ENCODE measurements at regions not wholly inside any gene's neighbourhood (a gene's known extent, or its start where the extent isn't known, plus 50 kb on each side); places are given as distances from the start of the nearest gene placed in this dataset.

GRCh38 chr4:71272976-71273375 is 65.8 kb upstream of the SLC4A4 start:
- intact Hi-C loops (cut with micrococcal nuclease) = no loop called here
- ATAC-seq (ENCODE audit: low read depth) (no peak), DNase-seq (no peak)
- no peaks in the 10 kb centered on the region for H3K36me3 Mint-ChIP-seq (ENCODE audit: low read depth)
- ChIA-PET POLR2A (no interaction called here), CTCF (no interaction called here)
- H3K27ac Mint-ChIP-seq = no peak overlapping the region
- peaks cover 14% of the 10 kb centered on the region for H3K4me1 Mint-ChIP-seq
- H3K9me3 Mint-ChIP-seq = no peaks in the 10 kb centered on the region
- no peak for TF ChIP-seq CTCF (IDR thresholded peaks at IDR 0.05)
- H3K27me3 Mint-ChIP-seq = peaks cover 4% of the 10 kb centered on the region
- H3K4me3 Mint-ChIP-seq = no peak overlapping the region

- Mint-ChIP-seq H3K9me3 (no peaks in the 10 kb centered on the region), H3K4me1 (peaks cover 14% of the 10 kb centered on the region), H3K4me3 (no peak overlapping the region), H3K36me3 (ENCODE audit: low read depth) (no peaks in the 10 kb centered on the region), H3K27me3 (peaks cover 6% of the 10 kb centered on the region), H3K27ac (no peak overlapping the region)
- POLR2A ChIA-PET = no interaction called here
- DNase-seq (no peak), ATAC-seq (ENCODE audit: low read depth) (no peak)
- CTCF ChIA-PET = no interaction called here
- intact Hi-C loops (cut with micrococcal nuclease) = no loop called here
- TF ChIP-seq CTCF (IDR thresholded peaks at IDR 0.05) = no peak
Observed at GRCh38 chr4:71275004-71275403, 63.8 kb upstream of the SLC4A4 start.

- ChIA-PET CTCF (no interaction called here), POLR2A (no interaction called here)
- no peaks in the 10 kb centered on the region for H3K36me3 Mint-ChIP-seq (ENCODE audit: low read depth)
- H3K27me3 Mint-ChIP-seq = peaks cover 7% of the 10 kb centered on the region
- no peak overlapping the region for H3K27ac Mint-ChIP-seq
- DNase-seq (no peak), ATAC-seq (ENCODE audit: low read depth) (no peak)
- peaks cover 14% of the 10 kb centered on the region for H3K4me1 Mint-ChIP-seq
- intact Hi-C loops (cut with micrococcal nuclease) = no loop called here
- no peak for TF ChIP-seq CTCF (IDR thresholded peaks at IDR 0.05)
- no peak overlapping the region for H3K4me3 Mint-ChIP-seq
- no peaks in the 10 kb centered on the region for H3K9me3 Mint-ChIP-seq
Observed at GRCh38 chr4:71275570-71275969, 63.2 kb upstream of the SLC4A4 start.

GRCh38 chr4:71277353-71277752 is 61.5 kb upstream of the SLC4A4 start:
- Mint-ChIP-seq H3K27ac (no peak overlapping the region), H3K4me1 (peaks cover 14% of the 10 kb centered on the region), H3K27me3 (peaks cover 7% of the 10 kb centered on the region), H3K36me3 (ENCODE audit: low read depth) (no peaks in the 10 kb centered on the region), H3K4me3 (no peak overlapping the region), H3K9me3 (no peaks in the 10 kb centered on the region)
- POLR2A ChIA-PET = no interaction called here
- DNase-seq (no peak), ATAC-seq (ENCODE audit: low read depth) (no peak)
- CTCF ChIA-PET = no interaction called here
- intact Hi-C loops (cut with micrococcal nuclease) = no loop called here
- no peak for TF ChIP-seq CTCF (IDR thresholded peaks at IDR 0.05)

GRCh38 chr4:71283642-71284257 is 55.1 kb upstream of the SLC4A4 start:
- H3K36me3 Mint-ChIP-seq (ENCODE audit: low read depth) = no peaks in the 10 kb centered on the region
- DNase-seq = no peak
- no peak overlapping the region for H3K4me3 Mint-ChIP-seq
- no peak overlapping the region for H3K27ac Mint-ChIP-seq
- ChIA-PET CTCF (no interaction called here), POLR2A (no interaction called here)
- peaks cover 7% of the 10 kb centered on the region for H3K27me3 Mint-ChIP-seq
- no peak for TF ChIP-seq CTCF (IDR thresholded peaks at IDR 0.05)
- H3K9me3 Mint-ChIP-seq = no peaks in the 10 kb centered on the region
- H3K4me1 Mint-ChIP-seq = no peaks in the 10 kb centered on the region
- ATAC-seq (ENCODE audit: low read depth) = no peak
- intact Hi-C loops (cut with micrococcal nuclease) = no loop called here
